Activated T-cell treated with anti-CD3 and anti-CD28 coated beads for 48 hours (primary cell): ENCODE measurements at regions not wholly inside any gene's neighbourhood (a gene's known extent, or its start where the extent isn't known, plus 50 kb on each side); places are given as distances from the start of the nearest gene placed in this dataset.
A peak's percentile ranks its signal among the peaks of the same experiment; 100 is the strongest.
"Not testable (repeated sequence)": the region's sequence is repeated elsewhere in the genome, so short reads cannot be mapped to it uniquely, and the experiment has no call there.

Source experiments
- DNase-seq: peaks from one replicate; pipeline ENCODE4 v3.0.0-alpha.2; 2020; ENCODE audit warnings: low read depth

DNA sequence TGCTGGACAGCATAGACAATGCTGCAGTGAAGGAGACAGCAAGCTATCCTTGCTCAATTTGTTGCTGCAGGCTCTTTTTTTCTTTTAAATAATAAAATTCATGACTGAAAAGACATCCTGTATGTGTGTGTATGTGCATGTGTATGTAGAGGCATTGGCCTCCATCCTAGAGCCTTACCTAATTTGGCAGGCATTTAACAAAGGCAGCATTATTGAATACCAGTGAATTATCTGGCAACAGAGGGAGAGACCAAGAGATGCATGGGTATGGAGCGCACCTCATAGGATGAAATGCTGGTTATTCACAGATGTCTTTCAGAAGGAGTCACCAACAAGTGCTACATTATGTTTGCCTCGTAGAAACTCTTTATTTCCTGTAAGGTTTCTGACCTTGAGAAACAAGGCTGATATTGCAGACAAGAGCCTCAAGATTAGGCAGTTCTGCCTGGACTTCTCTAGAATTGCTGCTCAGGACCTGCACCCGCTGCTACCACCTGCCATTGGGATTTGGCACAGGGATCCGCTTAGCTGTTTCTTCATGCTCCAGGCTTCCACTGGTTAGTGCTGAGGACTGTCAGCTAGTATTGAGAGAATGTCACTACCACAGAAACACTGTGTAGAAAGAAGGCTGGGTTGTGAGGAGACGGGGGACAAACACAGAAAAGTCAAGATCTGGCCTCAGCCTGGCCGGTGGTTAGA, 247.7 kb upstream of the RFX3 start:
- no peak for DNase-seq

DNA sequence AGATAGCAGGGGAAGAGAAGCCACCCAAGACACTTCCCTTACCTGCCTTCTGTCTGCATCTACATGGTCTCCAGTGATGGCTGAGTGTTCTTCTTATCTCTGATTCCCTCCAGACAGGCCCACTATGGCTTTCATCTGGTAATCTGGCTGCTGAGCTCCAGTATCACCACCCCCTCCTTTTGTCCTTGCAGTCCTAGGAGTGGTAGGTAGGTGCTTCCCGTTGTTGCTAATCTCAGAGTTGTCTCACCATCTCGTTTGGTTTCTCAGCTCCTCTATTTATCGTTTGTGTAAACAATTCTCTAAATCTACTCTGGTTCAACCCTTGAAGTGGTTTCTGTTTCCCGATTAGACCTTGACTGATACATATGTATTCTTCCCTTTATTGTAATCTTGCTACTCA, 243.8 kb upstream of the RFX3 start:
- no peak for DNase-seq

DNA sequence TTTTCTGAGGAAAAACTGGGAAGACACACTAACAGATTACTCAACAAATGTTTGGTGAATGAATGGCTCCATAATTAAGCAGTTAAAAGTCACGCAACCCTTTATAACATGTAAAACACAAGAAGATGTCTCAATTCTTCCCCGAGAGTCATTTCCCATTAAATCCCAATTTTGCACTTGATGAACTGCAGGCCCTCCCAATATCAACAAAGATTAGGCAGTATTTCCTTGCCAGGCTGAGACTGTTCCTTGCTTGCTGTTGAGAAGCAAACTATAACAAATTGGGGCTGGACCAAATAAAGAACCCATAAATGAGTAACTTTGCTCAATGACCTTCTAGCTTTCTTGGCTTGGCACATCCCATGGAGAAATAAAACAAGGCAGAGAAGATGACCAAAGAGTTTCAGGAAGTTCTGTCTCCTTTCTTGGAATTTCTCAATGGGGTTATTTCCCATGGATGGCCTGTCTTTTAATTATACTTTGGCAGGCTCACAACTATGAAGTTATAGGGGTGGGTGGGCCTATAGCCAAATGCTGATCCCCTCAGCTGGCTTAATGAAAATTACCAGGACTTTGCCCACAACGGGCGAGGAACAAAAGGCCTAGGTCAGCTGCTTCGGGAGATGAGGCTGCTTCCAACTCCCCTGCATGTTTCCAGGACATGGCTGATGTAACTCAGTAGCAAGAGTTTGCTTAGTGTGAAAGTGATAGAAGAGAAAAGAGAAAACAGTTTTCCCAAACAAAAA, 243.1 kb upstream of the RFX3 start:
- DNase-seq = no peak

DNA sequence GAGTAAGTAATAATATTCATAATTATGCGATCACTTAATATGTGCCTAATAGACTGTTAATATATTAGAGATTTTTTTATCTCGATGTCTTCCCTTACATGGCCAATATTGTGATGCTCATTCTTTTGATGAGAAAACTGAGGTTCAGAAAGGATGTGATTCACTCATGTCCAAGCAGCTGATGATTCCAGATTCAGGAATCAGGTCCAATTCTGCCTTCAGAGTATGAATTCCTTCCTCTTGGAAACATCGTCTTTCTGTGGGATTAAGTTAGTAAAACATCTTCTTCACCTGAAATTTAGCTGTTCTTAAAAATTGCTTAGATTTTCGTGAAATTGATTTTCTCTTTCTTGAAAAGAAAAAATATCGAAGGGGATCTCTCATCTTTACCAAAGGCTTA, 242.5 kb upstream of the RFX3 start:
- DNase-seq = no peak

DNA sequence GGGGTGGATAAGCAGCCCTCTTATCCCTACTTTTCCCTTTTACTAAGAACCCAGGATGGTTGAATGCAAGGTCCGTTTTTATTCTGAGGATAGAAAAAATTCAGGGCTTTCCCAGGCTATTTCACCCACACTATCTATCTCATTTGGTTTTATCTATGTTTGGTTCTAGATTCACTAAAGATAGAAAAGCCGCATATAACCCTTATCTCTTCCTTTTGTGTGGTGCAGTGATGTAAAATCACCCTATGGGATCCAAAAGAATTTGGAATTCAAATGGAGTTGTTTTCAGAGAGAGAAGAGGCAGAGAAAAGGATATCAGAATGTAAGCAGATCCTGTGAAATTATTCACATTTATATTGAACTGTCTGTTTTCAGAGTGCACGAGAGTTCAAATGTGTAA, 236.3 kb upstream of the RFX3 start:
- DNase-seq = no peak

DNA sequence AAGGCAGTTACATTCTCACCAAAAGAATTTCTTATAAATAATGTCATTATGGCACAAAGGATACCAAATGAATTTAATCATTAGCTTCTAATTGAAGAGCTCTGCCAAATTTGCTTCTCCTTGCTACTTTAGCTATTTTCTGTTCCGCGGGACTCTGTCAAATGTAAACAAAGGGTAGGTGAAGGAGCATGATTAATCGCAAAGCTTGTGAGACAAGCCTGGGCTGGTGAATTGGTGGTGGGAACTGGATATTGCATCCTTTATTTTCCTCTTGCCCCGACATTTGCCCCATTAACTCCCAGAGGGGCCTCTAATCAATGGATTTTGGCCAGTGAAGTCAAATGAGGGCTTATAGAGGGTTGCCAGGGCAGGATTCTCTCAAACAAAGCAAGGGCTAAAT, 234.2 kb upstream of the RFX3 start:
- no peak for DNase-seq

DNA sequence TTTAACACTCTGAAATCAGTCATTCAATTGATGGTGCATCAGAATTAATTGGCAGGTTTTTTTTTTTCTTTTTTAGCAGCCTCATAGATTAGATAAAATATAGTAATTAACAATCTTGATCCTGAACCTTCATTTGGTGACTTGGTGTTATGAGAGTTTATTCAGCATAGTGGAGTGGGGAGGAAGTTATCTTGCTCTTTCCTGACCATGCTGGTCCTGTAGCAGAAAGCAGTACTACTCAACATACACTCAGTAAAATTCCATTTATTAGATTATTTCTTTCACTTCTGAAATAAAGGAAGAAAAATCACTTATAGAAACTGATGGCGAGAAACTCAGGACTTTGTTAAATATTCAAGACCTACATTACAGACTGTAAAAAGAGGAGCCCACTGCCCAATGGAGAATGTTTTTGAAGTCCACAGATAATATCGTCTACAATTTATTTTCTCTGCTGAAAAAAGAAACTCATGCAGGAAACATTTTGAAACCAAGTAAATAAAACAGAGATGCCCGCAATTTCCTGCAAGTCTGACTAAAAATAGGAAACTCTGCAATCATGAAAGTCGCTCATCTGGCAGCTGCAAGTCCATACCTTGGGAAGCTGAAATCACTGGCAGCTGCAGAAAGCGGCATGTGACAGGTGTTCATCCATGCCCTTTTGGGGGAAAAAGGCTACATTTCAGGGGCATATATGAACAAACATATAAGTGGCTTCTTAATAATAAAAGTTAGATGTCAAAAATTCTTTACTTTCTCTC, 233.2 kb upstream of the RFX3 start:
- no peak for DNase-seq

DNA sequence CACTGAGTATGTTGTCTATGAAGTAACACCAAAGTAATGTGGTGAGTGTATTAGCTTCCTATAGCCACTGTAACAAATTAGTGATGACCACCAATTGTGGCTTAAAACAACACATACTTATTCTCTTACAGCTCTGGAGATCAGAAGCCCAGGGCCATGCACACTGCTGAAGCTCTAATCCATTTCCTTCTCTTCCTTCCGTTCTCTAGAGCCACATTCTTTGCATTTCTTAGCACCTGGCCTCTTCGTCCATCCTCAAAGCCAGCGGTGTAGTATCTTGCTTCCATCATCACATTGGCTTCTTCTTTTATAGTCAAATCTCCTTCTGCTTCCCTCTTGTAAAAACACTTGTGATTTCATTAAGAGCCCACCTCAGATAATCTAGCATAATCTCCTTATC, 230.3 kb upstream of the RFX3 start:
- DNase-seq = no peak

DNA sequence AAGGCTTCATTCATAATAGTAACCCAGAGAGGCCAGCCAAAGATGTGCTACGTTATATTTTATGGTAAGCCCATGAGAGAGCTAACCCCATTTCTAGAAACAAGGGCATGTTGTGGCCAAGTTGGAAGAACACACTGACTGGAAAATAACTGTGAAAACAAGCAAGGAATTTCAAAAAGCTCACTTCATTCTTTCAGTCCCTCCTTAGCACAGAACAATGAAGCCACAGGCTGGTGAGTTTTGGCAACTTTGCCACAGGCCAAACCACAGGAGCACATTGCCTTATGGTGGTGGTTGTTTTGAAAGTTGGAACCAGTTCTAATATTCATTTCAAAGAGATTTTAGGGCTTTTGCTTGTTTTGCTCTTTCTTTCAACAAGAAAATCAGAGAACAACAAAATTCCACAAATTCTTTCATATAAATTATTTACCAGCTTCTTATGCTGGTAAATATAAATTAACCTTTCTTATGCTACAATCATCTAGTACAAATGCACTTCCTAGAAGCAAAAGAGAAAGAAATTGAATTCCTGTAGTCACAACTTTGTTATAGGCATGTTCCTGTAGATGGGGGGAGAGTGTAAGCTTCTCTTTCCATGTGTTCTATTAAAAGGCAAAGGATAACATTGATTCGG, 225.4 kb upstream of the RFX3 start:
- no peak for DNase-seq

DNA sequence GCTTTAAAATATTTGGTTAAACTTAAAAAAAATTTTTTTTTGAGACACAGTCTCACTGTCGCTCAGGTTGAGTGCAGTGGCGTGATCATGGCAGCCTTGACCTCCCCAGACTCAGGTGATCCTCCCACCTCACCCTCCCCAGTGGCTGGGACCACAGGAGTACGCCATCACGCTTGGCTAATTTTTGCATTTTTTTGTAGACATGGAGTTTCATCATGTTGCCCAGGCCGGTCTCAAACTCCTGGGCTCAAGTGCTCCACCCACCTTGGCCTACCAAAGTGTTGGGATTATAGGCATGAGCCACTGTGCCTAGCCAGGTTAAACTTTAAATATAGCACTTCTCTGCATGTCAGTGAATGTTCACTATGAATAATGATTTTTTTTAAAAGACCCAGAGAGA, 224.5 kb upstream of the RFX3 start:
- DNase-seq = no peak

DNA sequence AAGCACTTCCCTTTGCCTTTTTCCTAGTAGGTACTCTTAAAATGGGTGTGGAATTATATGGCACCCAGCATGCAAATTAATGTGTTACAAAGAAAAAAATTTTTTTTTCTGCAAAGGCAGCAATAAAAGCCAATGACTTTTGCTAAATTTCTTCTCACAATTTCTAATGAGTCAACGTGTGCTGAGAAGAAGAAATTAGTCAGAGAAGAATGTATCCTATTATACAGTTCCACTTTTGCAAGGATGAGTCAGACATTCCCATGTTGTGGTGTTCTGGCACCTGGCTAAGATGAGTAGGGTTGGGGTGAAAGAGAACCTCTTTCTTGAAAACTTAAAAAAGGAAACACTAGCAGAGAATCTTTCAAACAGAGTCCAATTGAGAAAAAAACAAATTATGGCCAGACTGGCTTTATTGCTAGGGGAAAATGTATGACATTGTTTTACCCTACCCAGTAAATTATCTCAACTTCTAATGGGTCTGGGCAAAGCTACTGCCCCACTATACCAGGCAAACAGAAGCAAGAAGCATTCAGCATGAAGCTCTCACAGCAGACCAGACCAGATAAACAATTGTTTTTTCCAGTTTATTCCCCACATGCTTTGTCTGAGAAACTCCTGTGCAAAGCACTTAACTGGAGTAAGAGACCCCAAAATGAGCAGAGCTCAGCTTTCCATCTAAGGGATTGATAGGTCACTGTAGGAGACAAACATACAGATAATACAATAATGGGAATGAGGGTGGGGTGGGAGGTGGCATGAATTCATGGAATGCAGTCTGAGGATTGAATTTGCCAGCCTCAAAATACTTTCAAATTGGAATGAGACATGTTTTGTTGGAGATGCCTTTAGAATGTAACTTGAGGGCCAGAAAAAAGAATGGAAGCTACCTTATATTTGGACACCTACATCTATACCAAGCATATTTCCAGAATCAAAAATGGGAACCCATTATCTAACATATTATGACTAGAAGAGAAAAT, 220.8 kb upstream of the RFX3 start:
- peak; percentile 15 for DNase-seq

DNA sequence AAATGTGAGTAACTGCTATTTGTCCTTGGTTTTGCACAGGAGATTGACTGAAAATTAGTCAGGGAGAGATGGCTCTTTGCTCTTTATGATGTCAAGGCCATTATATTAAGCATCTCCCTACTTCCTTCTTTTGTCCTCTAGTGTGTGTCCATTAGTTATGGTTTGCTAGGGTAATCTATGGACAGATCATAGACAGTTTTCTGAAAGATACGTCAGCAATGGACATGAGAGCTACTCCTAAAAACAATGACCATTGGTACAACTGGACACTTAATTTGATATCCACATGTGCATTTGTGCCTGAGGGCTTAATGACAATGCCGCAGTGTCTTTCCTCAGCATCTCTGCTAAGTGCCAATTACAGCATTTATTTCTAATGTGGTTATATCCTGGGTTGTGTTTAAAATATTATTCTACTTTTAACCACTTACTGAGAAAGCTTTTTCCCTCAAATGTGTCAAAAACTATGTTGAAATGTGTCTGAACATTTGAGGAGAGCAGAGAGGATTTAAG, 218.2 kb upstream of the RFX3 start:
- DNase-seq = no peak

DNA sequence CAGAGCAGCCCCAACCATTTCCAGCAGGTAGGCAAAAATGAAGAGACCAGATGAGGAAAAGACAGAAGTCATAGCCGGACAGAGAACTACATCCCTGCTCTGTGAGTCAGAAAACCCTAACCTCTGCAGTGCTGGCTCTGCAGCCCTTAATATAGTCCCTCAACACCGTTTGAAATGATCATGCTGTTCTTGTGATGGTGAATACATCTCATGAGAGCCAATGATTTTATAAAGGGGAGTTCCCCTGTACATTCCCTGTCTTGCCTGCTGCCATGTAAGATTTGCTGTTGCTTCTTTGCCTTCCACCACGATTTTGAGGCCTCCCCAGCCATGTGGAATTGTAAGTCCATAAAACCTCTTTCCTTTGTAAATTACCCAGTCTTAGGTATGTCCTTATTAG, 216.8 kb upstream of the RFX3 start:
- DNase-seq = no peak

DNA sequence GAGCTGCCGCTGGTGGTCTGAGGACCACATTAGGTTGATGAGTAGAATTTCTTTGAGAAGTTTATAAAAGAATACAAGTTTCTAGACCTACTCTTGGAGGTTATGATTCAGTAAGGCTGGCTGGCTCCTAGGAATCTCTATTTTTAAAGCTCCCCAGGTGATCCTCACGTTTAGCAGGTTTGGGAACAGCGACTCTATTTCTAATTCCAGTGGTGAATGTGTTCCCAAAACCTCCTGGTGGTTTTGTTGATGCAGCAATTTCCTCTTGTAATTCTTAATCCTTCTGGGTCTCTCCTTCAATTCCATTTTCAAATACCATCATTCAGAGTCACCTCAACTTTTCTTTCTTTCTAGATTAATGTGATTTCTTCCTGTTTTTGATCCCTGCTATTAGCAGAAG, 215.9 kb upstream of the RFX3 start:
- DNase-seq = no peak

DNA sequence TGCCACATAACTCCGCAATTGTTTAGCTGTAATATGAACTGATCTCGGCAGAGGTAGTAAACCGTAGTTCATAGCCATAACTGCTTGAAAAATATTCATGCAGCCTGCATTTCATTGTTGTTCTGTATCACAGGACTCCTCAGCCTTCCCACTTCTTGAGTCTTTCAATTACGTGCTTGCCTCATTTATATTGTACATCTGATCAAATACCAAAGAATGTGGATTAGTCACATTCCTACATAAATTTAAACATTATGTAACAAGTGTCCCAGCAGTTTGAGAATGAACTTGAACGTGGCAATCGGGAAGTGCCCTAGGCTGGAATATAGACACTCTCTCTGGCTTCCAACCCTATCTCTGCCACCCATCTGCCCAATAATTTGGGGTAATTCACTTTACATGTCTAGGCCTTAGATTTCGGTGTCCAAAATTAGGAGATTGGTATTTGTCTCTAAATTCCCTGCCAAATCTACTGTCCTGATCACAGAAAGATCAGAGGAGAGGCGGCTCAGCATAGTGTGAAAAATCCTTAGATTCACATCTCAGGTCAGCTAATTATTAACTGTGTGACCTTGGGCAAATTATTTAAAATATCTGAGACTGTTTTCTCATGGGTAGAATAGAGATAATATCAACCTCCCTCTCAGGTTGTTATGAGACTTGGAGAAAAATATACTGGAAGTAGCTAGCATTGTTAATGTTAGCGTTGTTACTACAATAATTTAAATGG, 215.1 kb upstream of the RFX3 start:
- no peak for DNase-seq

DNA sequence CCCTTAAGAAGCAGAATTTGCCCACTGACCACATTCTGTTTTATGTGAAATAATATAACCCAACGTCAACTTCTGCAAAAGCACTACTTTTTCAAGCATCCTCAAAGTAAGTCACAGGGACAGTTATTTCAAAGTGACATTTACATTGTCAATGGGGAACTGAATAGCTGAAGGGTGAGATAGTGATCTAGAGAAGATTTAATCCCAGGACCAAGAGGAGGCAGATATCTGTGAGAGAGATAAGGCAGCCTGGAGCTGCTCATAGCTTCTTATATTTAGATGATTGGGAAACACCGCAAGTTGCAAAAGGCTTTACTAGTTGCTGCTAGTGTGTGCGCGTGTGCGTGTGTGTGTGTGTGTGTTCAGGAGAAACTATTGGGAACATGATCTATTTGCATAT, 210.4 kb upstream of the RFX3 start:
- DNase-seq = no peak

DNA sequence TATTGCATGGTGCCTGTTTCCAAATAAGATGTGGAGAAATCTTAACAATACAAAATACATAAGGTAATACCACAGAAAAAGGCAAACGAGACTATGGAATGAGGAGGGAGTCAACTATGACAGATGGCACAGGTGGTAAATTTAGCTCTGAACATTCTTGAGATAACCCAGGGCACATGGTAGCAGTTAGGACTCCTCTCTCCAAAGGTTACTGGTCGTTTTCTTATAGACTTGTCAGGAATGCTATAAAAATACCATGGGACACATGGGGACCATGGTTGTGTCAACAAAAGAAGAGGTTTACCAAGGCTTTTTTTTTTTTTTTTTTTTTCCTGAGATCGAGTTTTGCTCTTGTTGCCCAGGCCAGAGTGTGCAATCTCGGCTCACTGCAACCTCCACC, 209.4 kb upstream of the RFX3 start:
- no peak for DNase-seq

DNA sequence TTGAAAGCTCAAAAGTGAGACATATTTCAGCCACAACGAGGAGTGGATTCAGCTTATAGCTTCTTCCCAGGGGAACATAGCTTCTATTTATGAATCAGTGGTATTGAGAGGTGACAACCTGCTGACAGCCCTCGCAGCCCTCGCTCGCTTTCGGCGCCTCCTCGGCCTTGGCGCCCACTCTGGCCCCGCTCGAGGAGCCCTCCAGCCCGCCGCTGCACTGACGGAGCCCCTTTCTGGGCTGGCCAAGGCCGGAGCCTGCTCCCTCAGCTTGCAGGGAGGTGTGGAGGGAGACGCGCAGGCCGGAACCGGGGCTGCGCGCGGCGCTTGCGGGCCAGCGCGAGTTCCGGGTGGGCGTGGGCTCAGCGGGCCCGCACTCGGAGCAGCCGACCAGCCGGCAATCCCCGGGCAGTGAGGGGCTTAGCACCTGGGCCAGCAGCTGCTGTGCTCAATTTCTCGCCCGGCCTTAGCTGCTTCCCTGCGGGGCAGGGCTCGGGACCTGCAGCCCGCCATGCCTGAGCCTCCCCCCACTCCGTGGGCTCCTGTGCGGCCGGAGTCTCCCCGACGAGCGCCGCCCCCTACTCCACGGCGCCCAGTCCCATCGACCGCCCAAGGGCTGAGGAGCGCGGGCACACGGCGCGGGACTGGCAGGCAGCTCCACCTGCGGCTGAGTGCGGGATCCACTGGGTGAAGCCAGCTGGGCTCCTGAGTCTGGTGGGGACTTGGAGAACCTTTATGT, 207.9 kb upstream of the RFX3 start:
- not testable (repeated sequence) for DNase-seq

DNA sequence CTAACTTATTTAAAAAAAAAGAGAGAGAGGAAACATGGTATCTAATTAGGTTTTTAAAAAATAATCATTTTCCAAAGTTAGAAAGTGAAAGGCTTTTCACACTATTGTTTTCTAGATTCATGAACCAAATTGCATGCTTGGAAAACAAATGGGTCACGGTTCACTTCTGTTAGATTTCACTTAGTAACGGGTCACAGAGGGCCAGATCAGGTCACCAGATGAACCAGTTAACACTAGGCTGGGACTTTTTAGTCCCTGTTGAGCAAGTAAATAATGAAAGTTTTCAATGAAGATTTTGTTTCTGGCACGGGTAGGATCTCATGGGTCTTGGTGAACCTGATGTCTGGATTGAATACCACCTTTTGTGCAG, 207.2 kb upstream of the RFX3 start:
- no peak for DNase-seq
